HepG2 (cell line): ENCODE measurements at regions not wholly inside any gene's neighbourhood (a gene's known extent, or its start where the extent isn't known, plus 50 kb on each side); places are given as distances from the start of the nearest gene placed in this dataset.

Source experiments
- ATF7-NPFF ChIP-seq: sonication (generic); formaldehyde crosslinking; IDR thresholded peaks from 2 replicates; pipeline ENCODE4 v1.8.1; 2023; ENCODE audit warnings: mild to moderate bottlenecking, low read depth, missing genetic modification reagents, moderate library complexity
- HMG20A ChIP-seq: IDR thresholded peaks from 2 replicates; pipeline ENCODE4 v1.6.1; 2016; ENCODE audit warnings: borderline replicate concordance
- IKZF1 ChIP-seq: fragments of 450-650 bp; IDR thresholded peaks from 2 replicates; pipeline ENCODE4 v1.7.1; 2016
- KDM5A ChIP-seq: fragments of 200-600 bp; sonication (generic); IDR thresholded peaks from 2 replicates; pipeline ENCODE4 v1.7.0; 2018; ENCODE audit warnings: antibody characterized with exemption, mild to moderate bottlenecking, low read length, borderline replicate concordance
- MIXL1 ChIP-seq: IDR thresholded peaks from 2 replicates; pipeline ENCODE4 v1.6.1; 2016
- NCOA2 ChIP-seq: sonication (generic); formaldehyde crosslinking; IDR thresholded peaks from 2 replicates; pipeline ENCODE4 v1.8.0; 2022; ENCODE audit warnings: inconsistent platforms
- NFE2 ChIP-seq: sonication (generic); formaldehyde crosslinking; IDR thresholded peaks from 2 replicates; pipeline ENCODE4 v1.4.0; 2020; ENCODE audit warnings: missing genetic modification reagents
- NFE2L2 ChIP-seq: fragments of 150-350 bp; IDR thresholded peaks from 2 replicates; pipeline ENCODE4 v1.6.1; 2014; ENCODE audit warnings: low read length
- ZNF354B ChIP-seq: sonication (generic); formaldehyde crosslinking; IDR thresholded peaks from 2 replicates; pipeline ENCODE4 v1.8.0; 2022; ENCODE audit warnings: mild to moderate bottlenecking, missing genetic modification reagents
- ZNF687 ChIP-seq: sonication (generic); formaldehyde crosslinking; IDR thresholded peaks from 2 replicates; pipeline ENCODE4 v1.5.1; 2020; ENCODE audit warnings: mild to moderate bottlenecking, missing genetic modification reagents, moderate library complexity
- TF ChIP-seq, protein P1 (sequence below): sonication (generic); formaldehyde crosslinking; IDR thresholded peaks from 2 replicates; pipeline ENCODE4 v1.8.0; 2023; ENCODE audit warnings: mild to moderate bottlenecking, missing genetic modification reagents

- TF ChIP-seq ZNF687 (CRISPR knock-in tag) (no peak), NFE2L2 (no peak), HMG20A (CRISPR knock-in tag) (no peak), NFE2 (CRISPR knock-in tag) (no peak), KDM5A (no peak), IKZF1 (no peak), ATF7-NPFF (no peak), MIXL1 (CRISPR knock-in tag) (no peak), ZNF354B (CRISPR knock-in tag) (no peak), NCOA2 (CRISPR knock-in tag) (no peak)
- TF ChIP-seq, protein P1, sequence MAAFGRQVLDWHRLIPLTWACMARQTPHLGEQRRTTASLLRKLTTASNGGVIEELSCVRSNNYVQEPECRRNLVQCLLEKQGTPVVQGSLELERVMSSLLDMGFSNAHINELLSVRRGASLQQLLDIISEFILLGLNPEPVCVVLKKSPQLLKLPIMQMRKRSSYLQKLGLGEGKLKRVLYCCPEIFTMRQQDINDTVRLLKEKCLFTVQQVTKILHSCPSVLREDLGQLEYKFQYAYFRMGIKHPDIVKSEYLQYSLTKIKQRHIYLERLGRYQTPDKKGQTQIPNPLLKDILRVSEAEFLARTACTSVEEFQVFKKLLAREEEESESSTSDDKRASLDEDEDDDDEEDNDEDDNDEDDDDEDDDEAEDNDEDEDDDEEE (CRISPR knock-in tag): no peak
- TF ChIP-seq, all 625 proteins: peak for 0
Observed at GRCh38 chr14:92224358-92224954, 98.5 kb upstream of the SLC24A4 start (continued).
